ENCODE measurements at regions not wholly inside any gene's neighbourhood (a gene's known extent, or its start where the extent isn't known, plus 50 kb on each side); places are given as distances from the start of the nearest gene placed in this dataset.

GRCh38 chr5:152987131-152987530 is 503.3 kb upstream of the GRIA1 start:
- no peak overlapping the region for H2AK5ac ChIP-seq (ENCODE audit: low read depth, low read length)
- H3K4me1 ChIP-seq (replicated peaks in 1 of 4; ENCODE audit: control insufficient read depth in 3 of 4, insufficient read depth in 4 of 4, low read length in 3 of 4): no peaks in the 10 kb centered on the region
- no peak overlapping the region for H3K23ac ChIP-seq (ENCODE audit: insufficient read length)
- H2BK20ac ChIP-seq (ENCODE audit: low read length): no peak overlapping the region
- H2BK120ac ChIP-seq (replicated peaks; ENCODE audit: low read depth, low read length): no peak overlapping the region
- no peaks in the 10 kb centered on the region for H3K23me2 ChIP-seq (ENCODE audit: low read depth, low read length)
- H3K79me2 ChIP-seq (ENCODE audit: control insufficient read depth in 1 of 2, insufficient read depth in 2 of 2, low read length in 2 of 2): no peaks in the 10 kb centered on the region
- no peaks in the 10 kb centered on the region for H3K9me3 ChIP-seq (ENCODE audit: insufficient read depth in 2 of 2, low read depth in 1 of 2, low read length in 1 of 2)
- H3K4me3 ChIP-seq (ENCODE audit: extremely low read depth in 1 of 4, insufficient read depth in 2 of 4, low read depth in 3 of 4, low read length in 4 of 4): no peak overlapping the region
- FAIRE-seq (no peak), DNase-seq (ENCODE audit: low read depth in 1 of 2, low spot score in 2 of 2) (no peak)
- no peaks in the 10 kb centered on the region for H3K36me3 ChIP-seq (ENCODE audit: control insufficient read depth in 2 of 4, insufficient read depth in 4 of 4, low read length in 3 of 4)
- H3K79me1 ChIP-seq (ENCODE audit: low read depth, low read length): no peaks in the 10 kb centered on the region
- no peak overlapping the region for H2BK5ac ChIP-seq (ENCODE audit: low read depth, low read length)
- no peak overlapping the region for H3K4ac ChIP-seq (replicated peaks; ENCODE audit: insufficient read length, low read depth, low read length)
- 87% methylated on average over 1 of the region's 1 CpG; no CpG with 5 or more reads in 1 of the 2 experiments for WGBS, 2 experiments (ENCODE audit: extremely low coverage in 1 of 2, insufficient coverage in 1 of 2, insufficient read length in 1 of 2, insufficient replicate concordance in 2 of 2, low coverage in 1 of 2, low lambda C conversion rate in 2 of 2, missing lambda C conversion rate in 1 of 2)
- H3K18ac ChIP-seq (ENCODE audit: extremely low read depth, low read length): no peak overlapping the region
- H2BK12ac ChIP-seq (ENCODE audit: low read depth, low read length): no peak overlapping the region
- H4K5ac ChIP-seq (ENCODE audit: insufficient read length, low read depth, low read length): no peak overlapping the region
- POLR2A ChIA-PET (ENCODE audit: partially characterized antibody): no interaction called here
- H4K91ac ChIP-seq (replicated peaks; ENCODE audit: insufficient read length, low read length): no peak overlapping the region
- no peak overlapping the region for H2BK15ac ChIP-seq (ENCODE audit: low read length)
- H3K9ac ChIP-seq (replicated peaks in 1 of 4; ENCODE audit: extremely low read depth in 1 of 4, low read depth in 3 of 4, low read length in 3 of 4): no peak overlapping the region
- no peaks in the 10 kb centered on the region for H4K20me1 ChIP-seq (replicated peaks in 1 of 2; ENCODE audit: control insufficient read depth in 1 of 2, insufficient read depth in 2 of 2, low read length in 2 of 2)
- H3K4me2 ChIP-seq (ENCODE audit: insufficient read depth in 1 of 2, low read depth in 2 of 2, low read length in 2 of 2): no peak overlapping the region
- TF ChIP-seq EGR1 (IDR thresholded peaks at IDR 0.05; ENCODE audit: borderline replicate concordance, low read depth, low read length): no peak
- H4K8ac ChIP-seq (ENCODE audit: extremely low read depth, insufficient read depth, low read length): no peak overlapping the region
- H3K14ac ChIP-seq (ENCODE audit: insufficient read length): no peak overlapping the region
- no peak overlapping the region for H3K56ac ChIP-seq (replicated peaks; ENCODE audit: insufficient read length, low read depth, low read length)
- no peak overlapping the region for H3K27ac ChIP-seq (ENCODE audit: low read depth, low read length)
- CTCF ChIA-PET (ENCODE audit: partially characterized antibody): no interaction called here
- no peak overlapping the region for H2AFZ ChIP-seq (ENCODE audit: low read length)
- no peaks in the 10 kb centered on the region for H3K27me3 ChIP-seq (replicated peaks in 1 of 4; ENCODE audit: control insufficient read depth in 3 of 4, extremely low read depth in 1 of 4, insufficient read depth in 3 of 4, low read length in 3 of 4)
